AG04450 (cell line): ENCODE measurements at regions not wholly inside any gene's neighbourhood (a gene's known extent, or its start where the extent isn't known, plus 50 kb on each side); places are given as distances from the start of the nearest gene placed in this dataset.

Experiments used
- CTCF ChIA-PET: fragments of 300-600, 350-600 bp; formaldehyde crosslinking; extraction: SDS; loops from one replicate; lab custom pipeline; 2022; ENCODE audit warnings: antibody characterized with exemption, inconsistent platforms; lab: Charles Lee
- POLR2A ChIA-PET: fragments of 350-600 bp; formaldehyde crosslinking; extraction: SDS; loops from one replicate; lab custom pipeline; 2021; ENCODE audit warnings: antibody characterized with exemption, inconsistent platforms; lab: Yijun Ruan, JAX
- DNase-seq: peaks from one replicate; pipeline ENCODE4 v3.0.0-alpha.2; 2011; ENCODE audit warnings: low read depth, low spot score
- H3K27ac ChIP-seq: one replicate; pipeline ENCODE4 v1.5.1; 2012; ENCODE audit warnings: low read depth, low read length, control low read depth
- H3K27me3 ChIP-seq: one replicate; pipeline ENCODE4 v1.6.0; 2012; ENCODE audit warnings: low read length; ENCODE audit not compliant: control insufficient read depth, insufficient read depth
- H3K4me3 ChIP-seq: 2 replicates; pipeline ENCODE4 v1.5.1; 2011; ENCODE audit warnings: mild to moderate bottlenecking, low read depth, low read length, control low read depth
- H3K9me3 ChIP-seq: 2 replicates; pipeline ENCODE4 v1.5.1; 2012; ENCODE audit warnings: low read length; ENCODE audit not compliant: control insufficient read depth, insufficient read depth
- TF ChIP-seq, protein P1 (sequence below): IDR thresholded peaks from 2 replicates; pipeline ENCODE4 v1.5.1; 2011; ENCODE audit warnings: low read depth, low read length, control low read depth, inconsistent platforms

GRCh38 chr2:238994432-238994831 is 146.5 kb downstream of the TWIST2 start:
- H3K27ac ChIP-seq: no peak overlapping the region
- peaks cover 2% of the 10 kb centered on the region for H3K27me3 ChIP-seq
- ChIA-PET POLR2A (no interaction called here), CTCF (no interaction called here)
- TF ChIP-seq, protein P1, sequence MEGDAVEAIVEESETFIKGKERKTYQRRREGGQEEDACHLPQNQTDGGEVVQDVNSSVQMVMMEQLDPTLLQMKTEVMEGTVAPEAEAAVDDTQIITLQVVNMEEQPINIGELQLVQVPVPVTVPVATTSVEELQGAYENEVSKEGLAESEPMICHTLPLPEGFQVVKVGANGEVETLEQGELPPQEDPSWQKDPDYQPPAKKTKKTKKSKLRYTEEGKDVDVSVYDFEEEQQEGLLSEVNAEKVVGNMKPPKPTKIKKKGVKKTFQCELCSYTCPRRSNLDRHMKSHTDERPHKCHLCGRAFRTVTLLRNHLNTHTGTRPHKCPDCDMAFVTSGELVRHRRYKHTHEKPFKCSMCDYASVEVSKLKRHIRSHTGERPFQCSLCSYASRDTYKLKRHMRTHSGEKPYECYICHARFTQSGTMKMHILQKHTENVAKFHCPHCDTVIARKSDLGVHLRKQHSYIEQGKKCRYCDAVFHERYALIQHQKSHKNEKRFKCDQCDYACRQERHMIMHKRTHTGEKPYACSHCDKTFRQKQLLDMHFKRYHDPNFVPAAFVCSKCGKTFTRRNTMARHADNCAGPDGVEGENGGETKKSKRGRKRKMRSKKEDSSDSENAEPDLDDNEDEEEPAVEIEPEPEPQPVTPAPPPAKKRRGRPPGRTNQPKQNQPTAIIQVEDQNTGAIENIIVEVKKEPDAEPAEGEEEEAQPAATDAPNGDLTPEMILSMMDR: no peak
- H3K9me3 ChIP-seq: peaks cover 5% of the 10 kb centered on the region
- H3K4me3 ChIP-seq: no peak overlapping the region
- no peak for DNase-seq

- no peak for DNase-seq
- TF ChIP-seq, protein P1: no peak
- Histone ChIP-seq H3K27ac (no peak overlapping the region), H3K9me3 (peaks cover 5% of the 10 kb centered on the region), H3K27me3 (peaks cover 2% of the 10 kb centered on the region), H3K4me3 (no peak overlapping the region)
- POLR2A ChIA-PET: no interaction called here
- CTCF ChIA-PET: no interaction called here
Observed at GRCh38 chr2:238994876-238995275, 147.0 kb downstream of the TWIST2 start.

GRCh38 chr2:238995634-238996033 is 147.7 kb downstream of the TWIST2 start:
- no peak for DNase-seq
- H3K9me3 ChIP-seq: peaks cover 5% of the 10 kb centered on the region

DNA sequence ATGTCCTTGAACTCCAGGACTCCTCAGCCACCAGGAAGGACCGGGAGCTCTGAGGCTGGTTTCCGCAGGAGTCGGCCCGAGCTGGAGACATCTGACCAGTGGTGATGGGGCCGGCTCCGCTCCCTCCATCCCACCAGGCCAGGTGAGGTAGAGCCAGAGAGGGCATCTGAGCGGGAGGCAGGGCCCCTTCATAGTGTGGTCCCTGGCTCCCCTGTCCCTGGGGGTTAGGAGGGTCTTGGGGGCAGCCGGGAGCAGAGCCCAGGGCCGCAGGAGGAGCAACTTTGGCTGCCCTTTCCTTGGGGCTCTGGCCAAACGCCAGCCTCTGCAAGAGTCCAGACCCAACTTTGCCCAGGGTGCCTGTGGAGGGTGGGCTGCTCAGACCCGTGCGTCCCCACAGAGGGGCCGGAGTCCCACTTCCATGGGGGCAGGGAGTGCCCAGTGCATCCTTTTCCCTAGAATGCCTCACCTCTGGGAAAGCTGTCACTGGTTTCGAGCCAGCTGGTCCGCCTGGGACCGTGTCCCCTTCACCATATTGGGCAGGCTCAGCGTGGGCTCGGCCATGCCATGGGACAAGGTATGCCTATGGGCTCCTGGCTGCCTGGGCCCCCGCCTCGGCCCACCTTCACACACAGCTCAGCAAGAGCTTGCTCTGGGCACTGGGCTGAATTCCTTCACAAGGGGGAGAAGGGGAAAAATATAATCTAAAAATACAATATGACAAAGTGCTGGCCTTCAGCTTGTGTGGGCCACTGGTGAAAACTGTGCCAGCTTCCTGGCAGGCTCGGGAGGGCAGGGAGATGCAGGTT is 148.6 kb downstream of the TWIST2 start:
- CTCF ChIA-PET: interaction anchor here (0.5 to 1.1 kb wide), 2 partner anchors 24 to 40 kb away, joined by 3 to 4 read pairs; no protein-coding TSS in a partner anchor
- TF ChIP-seq, protein P1: no peak
- Histone ChIP-seq H3K27me3 (peaks cover 2% of the 10 kb centered on the region), H3K27ac (no peak overlapping the region), H3K9me3 (peaks cover 5% of the 10 kb centered on the region), H3K4me3 (no peak overlapping the region)
- no peak for DNase-seq
- POLR2A ChIA-PET: no interaction called here

More at GRCh38 chr2:238995634-238996033, 147.7 kb downstream of the TWIST2 start:
- ChIA-PET CTCF (interaction anchor here (0.5 kb wide), 1 partner anchor 40 kb away, joined by 4 read pairs; no protein-coding TSS in a partner anchor), POLR2A (no interaction called here)
- Histone ChIP-seq H3K27ac (no peak overlapping the region), H3K4me3 (no peak overlapping the region), H3K27me3 (peaks cover 4% of the 10 kb centered on the region)
- TF ChIP-seq, protein P1: no peak

GRCh38 chr2:238997137-238997390 is 149.2 kb downstream of the TWIST2 start:
- CTCF ChIA-PET: interaction anchor here (1.1 kb wide), 1 partner anchor 24 kb away, joined by 3 read pairs; no protein-coding TSS in a partner anchor
- H3K4me3 ChIP-seq: no peak overlapping the region
- TF ChIP-seq, protein P1: no peak
- no peak for DNase-seq
- H3K27ac ChIP-seq: no peak overlapping the region
- H3K27me3 ChIP-seq: peaks cover 2% of the 10 kb centered on the region
- POLR2A ChIA-PET: no interaction called here
- peaks cover 8% of the 10 kb centered on the region for H3K9me3 ChIP-seq
